HG02759 (cell line): ENCODE measurements at regions not wholly inside any gene's neighbourhood (a gene's known extent, or its start where the extent isn't known, plus 50 kb on each side); places are given as distances from the start of the nearest gene placed in this dataset.

Source experiments
- ATAC-seq: cut with Tn5 transposase; IDR thresholded peaks from one replicate; pipeline ENCODE4 v1.9.1; 2021; ENCODE audit warnings: mild to moderate bottlenecking, moderate library complexity; ENCODE audit not compliant: unreplicated experiment

DNA sequence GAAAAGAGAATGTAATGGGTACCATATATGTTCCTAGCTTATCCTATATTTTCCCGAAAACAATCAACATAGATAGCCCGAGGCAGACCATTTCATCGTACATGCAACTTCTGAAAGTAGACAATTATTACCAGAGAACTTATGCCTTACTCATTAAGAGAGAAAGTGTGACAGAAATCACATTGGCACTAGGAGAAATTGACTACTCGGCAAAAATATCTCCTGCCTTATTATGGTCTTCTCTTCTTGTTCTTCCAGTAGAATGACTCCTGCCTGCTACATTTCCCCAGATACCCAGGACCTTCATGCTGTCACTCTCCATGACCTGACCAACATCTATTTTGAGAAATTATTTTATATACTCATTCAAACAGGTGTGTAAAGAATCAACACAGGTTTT lies 1015.7 kb downstream of the TUSC7 start:
- ATAC-seq = no peak

DNA sequence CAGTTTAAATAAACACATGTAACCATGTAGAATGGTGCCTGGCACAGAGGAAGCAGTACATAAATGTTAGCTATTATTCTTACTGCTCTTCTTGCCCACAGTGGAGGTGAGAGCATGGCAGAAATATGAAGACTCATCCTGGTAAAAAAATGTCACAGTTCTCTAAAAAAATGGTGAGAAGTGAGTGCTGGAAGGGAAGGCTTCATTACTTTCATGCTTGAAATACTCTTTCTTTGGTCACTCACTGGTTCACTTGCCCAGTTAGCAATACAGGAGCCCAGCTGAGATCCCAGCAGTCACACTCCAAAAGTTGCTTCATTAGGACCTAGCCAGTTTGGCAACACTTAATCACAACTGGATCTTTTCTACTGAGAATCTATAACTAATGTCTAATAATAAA lies 1017.2 kb downstream of the TUSC7 start:
- no peak for ATAC-seq

GRCh38 chr3:117728226-117728625 lies 1018.6 kb downstream of the TUSC7 start:
- ATAC-seq = no peak

DNA sequence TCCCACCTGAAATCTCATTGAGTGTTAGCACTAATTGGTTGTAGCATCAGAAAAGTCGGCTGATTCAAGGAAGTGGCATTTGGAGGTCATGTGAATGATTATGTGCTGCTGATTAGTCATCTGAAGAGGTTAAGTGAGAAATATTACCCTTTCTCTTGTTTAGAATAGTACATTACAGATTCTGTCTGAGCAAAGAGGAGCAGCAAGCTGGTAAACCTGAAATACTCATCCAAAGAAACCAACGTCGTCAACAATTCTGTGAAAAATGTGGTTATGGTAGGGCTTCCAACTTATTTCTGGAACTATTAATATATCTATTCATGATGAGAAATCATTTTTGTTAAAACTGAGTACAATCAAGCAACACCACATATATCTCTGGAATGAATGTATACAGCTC lies 1024.9 kb downstream of the TUSC7 start:
- no peak for ATAC-seq

DNA sequence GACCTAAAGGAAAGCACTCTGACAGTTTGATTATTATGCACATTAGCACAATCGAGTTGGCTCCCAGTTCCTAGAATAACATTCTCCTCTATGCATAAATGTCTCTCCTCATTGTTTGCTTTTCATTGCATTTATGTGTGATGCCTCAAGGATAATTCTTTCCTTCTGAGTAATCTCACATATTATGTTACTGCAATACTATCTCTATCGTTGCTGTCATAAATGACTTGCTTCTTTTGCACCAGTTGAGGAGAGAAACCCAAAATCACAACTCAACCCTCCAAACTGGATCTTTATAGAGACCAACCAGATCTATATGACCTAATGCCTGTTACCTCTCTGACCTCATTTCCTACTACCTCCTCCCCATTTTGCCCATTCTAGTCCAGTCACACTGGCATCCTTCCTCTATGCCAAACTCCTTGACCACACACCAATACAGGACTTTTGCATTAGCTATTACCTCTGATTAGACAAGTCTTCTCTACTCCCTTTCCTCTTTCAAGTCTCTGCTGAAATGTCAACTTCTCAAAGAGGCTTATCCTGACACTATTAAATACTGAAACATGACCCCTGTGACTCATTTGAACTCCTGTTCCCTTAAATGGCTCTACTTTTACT lies 1026.0 kb downstream of the TUSC7 start:
- no peak for ATAC-seq

GRCh38 chr3:117736846-117737245 lies 1027.3 kb downstream of the TUSC7 start:
- no peak for ATAC-seq

GRCh38 chr3:117743993-117744392 lies 1034.4 kb downstream of the TUSC7 start:
- ATAC-seq = no peak

DNA sequence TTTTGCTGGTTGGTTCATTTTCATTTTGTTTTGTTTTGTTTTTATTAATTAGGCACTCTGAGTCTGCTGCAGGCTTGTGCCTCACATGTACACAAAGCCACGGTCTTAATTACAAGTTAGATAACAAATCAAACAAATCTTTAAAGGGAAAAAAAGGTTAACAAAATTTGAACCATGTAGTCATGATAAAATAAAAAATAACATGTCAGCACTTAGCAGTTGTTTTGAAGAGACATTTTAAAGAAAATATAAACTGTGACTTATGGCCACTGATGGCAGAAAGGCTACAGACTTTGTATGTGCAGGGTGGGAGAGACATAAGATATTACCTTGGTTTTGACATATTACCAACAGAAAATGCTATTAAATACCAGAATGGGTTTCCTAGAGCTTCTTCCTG lies 1035.4 kb downstream of the TUSC7 start:
- ATAC-seq = no peak

DNA sequence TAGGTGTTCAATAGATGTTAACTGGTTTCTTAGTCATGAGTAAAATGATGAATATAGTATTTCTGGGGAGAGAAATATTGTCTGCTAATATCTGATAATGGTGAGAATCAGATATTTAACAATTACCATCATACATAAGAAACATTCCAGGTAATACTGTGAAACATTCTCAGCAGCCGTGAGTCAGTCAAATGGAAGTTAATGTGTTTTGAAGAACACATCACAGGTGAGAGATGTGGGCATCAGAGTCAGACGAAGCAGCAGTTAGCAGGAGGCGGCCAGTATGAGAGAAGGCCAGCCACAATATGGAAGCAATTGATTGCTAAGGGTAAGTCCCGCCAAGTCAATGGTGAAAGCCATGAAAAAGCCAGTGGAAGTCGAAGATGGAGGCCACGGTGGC lies 1035.9 kb downstream of the TUSC7 start:
- ATAC-seq = no peak

GRCh38 chr3:117746066-117746465 lies 1036.5 kb downstream of the TUSC7 start:
- no peak for ATAC-seq

DNA sequence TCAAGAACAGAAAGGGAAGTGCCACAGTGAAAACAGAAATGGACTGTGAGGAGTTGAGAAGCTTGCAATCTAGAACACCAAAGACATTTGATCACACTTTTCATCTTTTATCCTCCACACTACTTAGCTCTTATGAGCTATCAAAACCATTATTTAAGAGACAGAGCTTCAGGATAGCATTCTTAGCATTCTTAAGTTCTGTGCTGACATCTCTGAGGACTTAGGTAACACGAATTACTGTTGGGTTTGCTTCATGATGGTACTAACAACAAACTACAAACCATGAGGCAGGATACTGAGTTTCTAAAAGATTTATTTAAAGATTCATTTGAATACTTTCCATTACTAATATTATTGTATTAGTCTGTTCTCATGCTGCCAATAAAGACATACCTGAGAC lies 1038.6 kb downstream of the TUSC7 start:
- no peak for ATAC-seq

DNA sequence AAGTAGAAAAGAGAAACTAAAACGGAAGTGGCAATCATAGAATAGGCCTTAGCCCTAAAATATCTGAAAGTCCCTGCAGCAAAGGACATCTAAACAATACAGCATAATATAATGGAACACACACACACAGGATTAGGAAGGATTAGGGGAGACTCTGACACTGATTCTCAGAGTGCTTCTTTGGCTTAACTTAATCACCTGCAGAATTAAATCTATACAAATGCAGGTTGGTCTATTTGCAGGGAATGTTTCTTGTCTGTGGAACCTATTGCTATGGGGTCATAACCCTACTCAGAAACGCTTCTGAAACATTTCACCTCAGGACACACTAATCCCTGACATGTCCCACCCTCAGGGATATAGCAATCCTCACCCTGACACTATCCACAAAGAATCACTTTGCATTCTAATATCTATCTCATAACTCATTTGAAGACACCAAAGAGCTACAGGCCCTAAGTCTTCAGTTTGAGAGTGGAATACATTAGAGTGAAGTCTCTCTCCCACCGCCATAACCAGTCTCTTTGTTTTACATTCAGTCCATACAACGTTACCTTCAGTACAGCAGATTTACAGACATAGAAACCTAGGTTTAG lies 1041.2 kb downstream of the TUSC7 start:
- no peak for ATAC-seq

GRCh38 chr3:117751651-117752050 lies 1042.1 kb downstream of the TUSC7 start:
- no peak for ATAC-seq

GRCh38 chr3:117752984-117753717 lies 1043.6 kb downstream of the TUSC7 start:
- ATAC-seq = no peak

DNA sequence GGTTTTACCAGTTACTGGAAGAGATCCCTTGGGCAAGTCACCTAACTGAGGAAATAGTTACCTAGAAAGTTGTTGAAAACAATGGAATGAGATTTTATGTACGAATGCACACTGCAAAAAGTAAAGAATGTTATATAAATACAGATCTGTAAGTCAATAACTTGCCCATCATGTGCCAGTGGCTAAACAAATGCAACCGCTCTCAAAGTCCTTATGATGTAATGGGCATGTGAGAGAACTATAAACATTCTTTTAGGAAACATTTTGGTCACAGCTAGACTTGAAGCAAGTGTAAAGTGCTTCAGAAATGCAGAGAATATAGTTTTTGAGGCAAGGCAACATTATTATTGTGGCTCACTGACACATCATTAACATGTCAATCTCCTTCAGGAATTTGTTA lies 1044.5 kb downstream of the TUSC7 start:
- ATAC-seq = no peak

DNA sequence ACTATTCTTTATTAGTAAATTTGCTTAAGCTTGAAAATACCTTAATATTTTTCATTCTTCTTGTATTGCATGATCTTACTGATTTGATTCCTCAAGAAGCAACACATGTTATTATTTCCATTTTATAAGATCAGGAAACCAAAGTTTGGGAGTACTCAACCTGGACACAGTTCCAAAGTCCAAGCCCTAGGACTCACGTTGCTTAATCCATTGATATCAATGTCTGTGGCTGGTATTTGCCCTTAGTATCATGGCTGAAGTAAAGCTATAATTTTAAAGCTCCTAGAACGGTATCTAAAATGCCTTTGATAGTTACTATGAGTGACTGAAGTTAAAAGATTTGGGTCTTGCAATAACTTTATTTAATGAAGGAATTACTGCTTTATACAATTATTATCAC lies 1045.3 kb downstream of the TUSC7 start:
- no peak for ATAC-seq

DNA sequence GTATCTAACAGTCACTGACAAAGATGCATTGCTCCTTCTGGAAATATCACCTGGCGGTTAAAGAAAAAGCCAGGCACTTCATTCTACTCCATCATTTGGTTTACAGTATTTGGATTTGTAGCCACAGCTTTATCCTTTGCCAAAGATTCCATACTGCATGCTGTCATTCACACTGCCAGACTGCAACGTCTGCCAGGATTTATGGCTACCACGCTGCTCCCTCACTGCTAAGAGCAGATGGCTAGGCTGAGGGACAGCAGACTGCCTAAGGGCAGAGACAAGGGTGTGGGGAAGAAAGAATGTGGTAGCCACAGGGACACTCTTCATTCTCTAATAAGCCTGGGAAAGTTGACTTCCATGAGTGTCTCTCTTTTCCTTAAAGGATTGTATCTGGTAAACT lies 1047.0 kb downstream of the TUSC7 start:
- no peak for ATAC-seq

- ATAC-seq = no peak
Observed at GRCh38 chr3:117761703-117762620, 1052.4 kb downstream of the TUSC7 start.

DNA sequence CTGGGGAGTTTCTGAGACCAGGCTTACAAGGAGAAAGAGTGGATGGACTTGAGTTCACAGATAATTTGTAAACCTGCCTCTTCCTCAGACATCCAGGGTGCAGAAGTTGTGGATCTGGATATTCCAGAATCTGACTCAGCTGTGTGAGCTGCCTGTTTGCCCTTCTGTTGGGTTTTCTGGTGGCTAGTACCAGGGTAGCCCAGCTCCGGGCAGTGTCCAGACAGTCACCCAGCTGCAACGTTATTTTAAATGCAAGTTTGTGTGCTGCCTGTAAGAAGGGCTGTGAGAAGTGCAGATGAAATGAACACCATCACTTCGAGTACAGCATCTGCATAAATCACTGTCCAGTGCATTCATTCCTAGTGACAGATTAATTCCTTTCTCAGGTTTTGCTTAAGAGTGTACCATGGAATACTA lies 1053.0 kb downstream of the TUSC7 start:
- ATAC-seq = no peak

DNA sequence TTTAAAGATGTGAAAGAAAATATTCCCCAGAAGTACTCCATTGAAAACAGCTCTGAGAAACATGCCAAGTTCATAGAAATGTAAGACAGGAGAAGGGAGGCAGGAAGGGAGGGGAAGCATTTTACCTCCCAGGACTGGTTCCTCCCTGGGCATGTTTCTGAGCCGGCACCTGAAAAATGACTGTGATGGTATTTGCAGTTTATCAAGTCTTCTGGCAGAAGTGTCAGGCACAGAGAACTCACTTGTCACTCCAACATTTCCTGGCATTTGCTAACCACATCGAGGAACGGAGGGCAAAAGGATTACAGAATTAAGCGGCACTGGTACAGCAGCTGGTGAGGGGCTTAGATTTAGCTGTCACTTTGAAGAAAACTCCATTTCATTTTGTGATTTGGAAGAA lies 1054.0 kb downstream of the TUSC7 start:
- no peak for ATAC-seq

DNA sequence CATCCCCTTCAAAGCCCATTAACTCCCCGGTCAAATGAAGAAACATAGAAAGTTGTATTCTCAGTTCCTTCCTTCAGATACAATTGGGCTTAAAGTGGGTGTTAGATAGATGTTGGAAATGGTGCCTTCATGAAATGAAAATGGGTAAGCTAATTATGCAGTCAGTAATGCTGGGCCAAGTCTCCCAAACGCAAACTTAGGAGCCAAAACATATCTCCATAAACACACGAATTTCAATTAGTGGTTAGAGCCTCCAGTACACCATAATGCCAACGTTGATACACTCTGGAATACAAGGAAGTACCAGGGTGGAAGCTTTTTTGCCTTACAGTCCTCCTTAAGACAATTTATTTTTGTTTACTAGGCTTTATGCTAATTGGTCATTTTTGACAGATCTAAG lies 1059.0 kb downstream of the TUSC7 start:
- ATAC-seq = no peak
